ENCODE measurements at regions not wholly inside any gene's neighbourhood (a gene's known extent, or its start where the extent isn't known, plus 50 kb on each side); places are given as distances from the start of the nearest gene placed in this dataset.

GRCh38 chr9:25396828-25397227 lies 281.4 kb downstream of the TUSC1 start:
- TF ChIP-seq CTCF (IDR thresholded peaks at IDR 0.05; ENCODE audit: low read length, missing control alignments) = no peak
- H3K4me3 ChIP-seq (replicated peaks; ENCODE audit: low read depth, low read length) = no peak overlapping the region

GRCh38 chr9:25381141-25381540 lies 297.1 kb downstream of the TUSC1 start:
- no peak for TF ChIP-seq CTCF (IDR thresholded peaks at IDR 0.05; ENCODE audit: low read length, missing control alignments)
- no peak for DNase-seq (ENCODE audit: low read depth)
- no peak overlapping the region for H3K4me3 ChIP-seq (replicated peaks; ENCODE audit: low read depth, low read length)

More at GRCh38 chr9:25396828-25397227, 281.4 kb downstream of the TUSC1 start:
- DNase-seq (ENCODE audit: low read depth) = no peak

DNA sequence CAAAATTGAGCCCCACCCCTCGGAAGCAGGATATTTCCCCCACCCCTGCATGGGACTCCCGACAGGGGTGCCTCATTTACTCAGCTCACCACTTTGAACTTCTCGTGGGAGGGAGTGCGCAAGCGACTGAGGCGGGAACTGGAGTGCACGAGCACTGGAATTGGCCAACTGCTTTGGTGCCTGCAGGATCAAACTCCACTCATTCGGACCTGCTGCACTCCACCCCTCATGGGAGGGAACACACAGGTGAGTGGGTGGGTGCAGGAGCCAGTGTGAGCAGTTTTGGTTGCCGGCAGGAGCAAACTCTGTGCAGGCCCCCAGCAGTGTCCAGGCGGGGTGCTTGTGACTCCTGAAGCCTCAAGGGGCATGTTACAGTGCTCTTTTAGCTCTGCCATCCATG lies 301.2 kb downstream of the TUSC1 start:
- H3K4me3 ChIP-seq (replicated peaks; ENCODE audit: low read depth, low read length) = no peak overlapping the region
- no peak for DNase-seq (ENCODE audit: low read depth)
- TF ChIP-seq CTCF (IDR thresholded peaks at IDR 0.05; ENCODE audit: low read length, missing control alignments) = no peak

GRCh38 chr9:25374281-25374680 lies 304.0 kb downstream of the TUSC1 start:
- DNase-seq (ENCODE audit: low read depth) = no peak
- H3K4me3 ChIP-seq (replicated peaks; ENCODE audit: low read depth, low read length) = no peak overlapping the region
- TF ChIP-seq CTCF (IDR thresholded peaks at IDR 0.05; ENCODE audit: low read length, missing control alignments) = no peak

- DNase-seq (ENCODE audit: low read depth) = no peak
- no peak for TF ChIP-seq CTCF (IDR thresholded peaks at IDR 0.05; ENCODE audit: low read length, missing control alignments)
These were observed 311.3 kb downstream of the TUSC1 start for GRCh38 chr9:25366906-25367305.

GRCh38 chr9:25353783-25354182 lies 324.5 kb downstream of the TUSC1 start:
- TF ChIP-seq CTCF (IDR thresholded peaks at IDR 0.05; ENCODE audit: low read length, missing control alignments) = no peak
- DNase-seq (ENCODE audit: low read depth) = no peak
- H3K4me3 ChIP-seq (replicated peaks; ENCODE audit: low read depth, low read length) = no peak overlapping the region

More at GRCh38 chr9:25366906-25367305, 311.3 kb downstream of the TUSC1 start:
- H3K4me3 ChIP-seq (replicated peaks; ENCODE audit: low read depth, low read length) = no peak overlapping the region

GRCh38 chr9:25350011-25350410 lies 328.2 kb downstream of the TUSC1 start:
- DNase-seq (ENCODE audit: low read depth) = no peak
- TF ChIP-seq CTCF (IDR thresholded peaks at IDR 0.05; ENCODE audit: low read length, missing control alignments) = no peak
- no peak overlapping the region for H3K4me3 ChIP-seq (replicated peaks; ENCODE audit: low read depth, low read length)

Measured in fibroblast of pulmonary artery (primary cell).